ENCODE measurements at regions not wholly inside any gene's neighbourhood (a gene's known extent, or its start where the extent isn't known, plus 50 kb on each side); places are given as distances from the start of the nearest gene placed in this dataset.
A peak's percentile ranks its signal among the peaks of the same experiment; 100 is the strongest.
"Not testable (repeated sequence)": the region's sequence is repeated elsewhere in the genome, so short reads cannot be mapped to it uniquely, and the experiment has no call there.

DNA sequence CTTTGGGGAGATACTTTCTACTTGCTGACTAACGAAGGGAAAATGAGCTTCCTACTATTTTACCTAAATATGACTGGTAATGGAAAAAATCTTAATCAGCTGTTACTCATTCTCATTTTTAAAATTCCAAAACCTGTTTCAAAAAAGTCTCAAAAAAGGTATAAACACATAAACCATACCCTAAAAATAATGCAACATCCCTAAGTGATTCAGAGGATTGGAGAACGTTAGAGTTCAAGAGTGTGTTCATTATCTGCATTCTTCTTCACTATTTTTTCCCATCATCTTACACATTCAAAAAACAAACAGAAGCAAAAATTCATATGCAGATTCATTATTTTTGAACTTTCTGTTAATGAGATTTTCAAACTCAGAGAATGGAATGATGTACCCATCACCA is 150.4 kb upstream of the GNAI1 start:
- Mint-ChIP-seq H3K9me3 (no peaks in the 10 kb centered on the region), H3K27me3 (no peaks in the 10 kb centered on the region), H3K36me3 (ENCODE audit: low read depth) (no peaks in the 10 kb centered on the region), H3K4me3 (no peak overlapping the region), H3K4me1 (ENCODE audit: low read depth) (no peaks in the 10 kb centered on the region), H3K27ac (no peak overlapping the region)
- ChIA-PET POLR2A (no interaction called here), CTCF (no interaction called here)
- DNase-seq: no peak
- intact Hi-C loops (cut with micrococcal nuclease): no loop called here
- ATAC-seq: no peak
- TF ChIP-seq, protein P1, sequence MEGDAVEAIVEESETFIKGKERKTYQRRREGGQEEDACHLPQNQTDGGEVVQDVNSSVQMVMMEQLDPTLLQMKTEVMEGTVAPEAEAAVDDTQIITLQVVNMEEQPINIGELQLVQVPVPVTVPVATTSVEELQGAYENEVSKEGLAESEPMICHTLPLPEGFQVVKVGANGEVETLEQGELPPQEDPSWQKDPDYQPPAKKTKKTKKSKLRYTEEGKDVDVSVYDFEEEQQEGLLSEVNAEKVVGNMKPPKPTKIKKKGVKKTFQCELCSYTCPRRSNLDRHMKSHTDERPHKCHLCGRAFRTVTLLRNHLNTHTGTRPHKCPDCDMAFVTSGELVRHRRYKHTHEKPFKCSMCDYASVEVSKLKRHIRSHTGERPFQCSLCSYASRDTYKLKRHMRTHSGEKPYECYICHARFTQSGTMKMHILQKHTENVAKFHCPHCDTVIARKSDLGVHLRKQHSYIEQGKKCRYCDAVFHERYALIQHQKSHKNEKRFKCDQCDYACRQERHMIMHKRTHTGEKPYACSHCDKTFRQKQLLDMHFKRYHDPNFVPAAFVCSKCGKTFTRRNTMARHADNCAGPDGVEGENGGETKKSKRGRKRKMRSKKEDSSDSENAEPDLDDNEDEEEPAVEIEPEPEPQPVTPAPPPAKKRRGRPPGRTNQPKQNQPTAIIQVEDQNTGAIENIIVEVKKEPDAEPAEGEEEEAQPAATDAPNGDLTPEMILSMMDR (IDR thresholded peaks at IDR 0.05): no peak

DNA sequence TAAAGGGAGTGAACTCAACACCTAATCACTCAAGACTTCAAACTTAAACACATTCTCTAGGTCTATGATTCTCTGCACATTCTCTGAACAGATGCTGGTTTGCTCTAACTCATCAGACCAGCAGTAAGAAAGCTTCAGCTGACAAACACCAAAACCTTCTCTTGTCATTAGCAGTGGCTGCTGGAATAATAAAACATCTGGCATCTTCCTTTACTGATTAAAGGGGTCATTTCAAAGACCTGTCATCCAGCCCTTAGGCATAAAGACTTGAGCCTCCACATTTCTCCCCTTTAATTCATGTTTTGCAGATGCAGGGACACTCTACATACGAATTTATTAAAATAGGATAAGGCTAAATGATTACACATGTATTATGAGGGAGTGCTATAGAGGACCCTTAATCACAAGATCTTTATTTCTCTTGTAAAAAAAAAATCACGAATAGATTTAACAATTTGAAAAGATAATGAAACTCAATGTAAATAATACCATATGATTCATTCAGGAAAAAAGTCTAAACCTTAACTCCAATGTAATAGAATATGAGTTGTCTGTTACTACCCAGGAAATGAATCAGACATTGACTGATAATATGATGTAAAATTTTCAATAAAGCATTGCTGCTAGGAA is 152.4 kb upstream of the GNAI1 start:
- POLR2A ChIA-PET: no interaction called here
- Mint-ChIP-seq H3K27ac (no peak overlapping the region), H3K27me3 (no peaks in the 10 kb centered on the region), H3K36me3 (ENCODE audit: low read depth) (no peaks in the 10 kb centered on the region), H3K9me3 (no peaks in the 10 kb centered on the region), H3K4me1 (ENCODE audit: low read depth) (no peaks in the 10 kb centered on the region), H3K4me3 (no peak overlapping the region)
- intact Hi-C loops (cut with micrococcal nuclease): no loop called here
- CTCF ChIA-PET: no interaction called here
- no peak for DNase-seq
- no peak for ATAC-seq
- TF ChIP-seq, protein P1 (IDR thresholded peaks at IDR 0.05): no peak

DNA sequence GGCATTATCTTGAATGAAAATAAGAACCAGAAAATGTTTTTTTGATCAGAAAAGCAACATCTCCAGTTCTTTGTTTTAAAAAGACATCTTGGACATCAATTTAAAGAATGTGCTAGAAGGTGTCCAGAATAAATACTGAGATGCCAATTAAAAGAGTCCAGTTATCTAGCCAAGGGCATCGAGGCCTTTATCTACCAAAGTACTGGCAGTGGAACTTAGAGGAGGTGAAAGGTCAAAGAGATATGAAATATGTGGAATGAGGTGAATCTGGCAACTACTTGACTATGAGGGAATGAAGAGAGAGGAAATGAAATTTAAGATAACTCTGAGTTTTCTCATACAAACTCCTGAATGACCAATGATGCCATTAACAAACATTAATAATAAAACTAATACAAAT is 154.3 kb upstream of the GNAI1 start:
- POLR2A ChIA-PET: no interaction called here
- TF ChIP-seq, protein P1 (IDR thresholded peaks at IDR 0.05): no peak
- ATAC-seq (no peak), DNase-seq (no peak)
- H3K4me3 Mint-ChIP-seq: no peak overlapping the region
- no peaks in the 10 kb centered on the region for H3K36me3 Mint-ChIP-seq (ENCODE audit: low read depth)
- peaks cover 9% of the 10 kb centered on the region for H3K4me1 Mint-ChIP-seq (ENCODE audit: low read depth)
- no peaks in the 10 kb centered on the region for H3K27me3 Mint-ChIP-seq
- intact Hi-C loops (cut with micrococcal nuclease): no loop called here
- CTCF ChIA-PET: no interaction called here
- H3K27ac Mint-ChIP-seq: no peak overlapping the region
- peaks cover 1% of the 10 kb centered on the region for H3K9me3 Mint-ChIP-seq

DNA sequence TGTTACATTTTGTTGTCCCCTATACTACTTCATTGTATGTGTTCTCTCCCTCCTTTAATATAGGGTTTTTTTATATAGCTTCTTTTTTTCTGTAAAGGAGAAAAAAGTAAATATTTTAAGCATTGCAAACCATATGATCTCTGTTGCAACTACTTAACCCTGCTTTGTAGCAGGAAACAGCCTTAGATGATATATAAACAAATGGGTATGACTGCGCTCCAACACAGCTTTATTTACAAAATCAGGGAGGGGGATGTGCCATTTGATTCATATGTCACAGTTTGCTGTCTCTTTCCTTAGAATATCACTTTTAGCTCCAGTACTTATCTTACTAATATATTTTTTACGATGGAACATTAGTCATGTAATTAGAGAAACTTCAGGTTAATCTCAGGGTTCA is 155.2 kb upstream of the GNAI1 start:
- DNase-seq (no peak), ATAC-seq (no peak)
- H3K4me3 Mint-ChIP-seq: no peak overlapping the region
- intact Hi-C loops (cut with micrococcal nuclease): no loop called here
- H3K27me3 Mint-ChIP-seq: no peaks in the 10 kb centered on the region
- TF ChIP-seq, protein P1 (IDR thresholded peaks at IDR 0.05): no peak
- CTCF ChIA-PET: no interaction called here
- H3K4me1 Mint-ChIP-seq (ENCODE audit: low read depth): peaks cover 9% of the 10 kb centered on the region
- POLR2A ChIA-PET: interaction anchor here (0.6 kb wide), 2 partner anchors 50 to 97 kb away, joined by 3 read pairs; no protein-coding TSS in a partner anchor
- no peak overlapping the region for H3K27ac Mint-ChIP-seq
- H3K36me3 Mint-ChIP-seq (ENCODE audit: low read depth): no peaks in the 10 kb centered on the region
- peaks cover 1% of the 10 kb centered on the region for H3K9me3 Mint-ChIP-seq

DNA sequence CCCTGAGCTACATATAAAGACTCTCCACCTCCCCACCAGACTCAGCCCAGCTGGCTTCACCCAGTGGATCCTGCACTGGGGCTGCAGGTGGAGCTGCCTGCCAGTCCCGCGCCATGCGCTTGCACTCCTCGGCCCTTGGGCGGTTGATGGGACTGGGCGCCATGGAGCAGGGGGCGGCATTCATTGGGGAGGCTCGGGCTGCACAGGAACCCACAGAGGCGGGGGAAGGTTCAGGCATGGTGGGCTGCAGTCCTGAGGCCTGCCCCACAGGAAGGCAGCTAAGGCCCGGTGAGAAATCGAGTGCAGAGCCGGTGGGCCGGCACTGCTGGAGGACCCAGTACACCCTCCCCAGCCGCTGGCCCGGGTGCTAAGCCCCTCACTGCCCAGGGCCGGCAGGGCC is 157.2 kb upstream of the GNAI1 start:
- intact Hi-C loops (cut with micrococcal nuclease): no loop called here
- no peak overlapping the region for H3K4me3 Mint-ChIP-seq
- CTCF ChIA-PET: no interaction called here

DNA sequence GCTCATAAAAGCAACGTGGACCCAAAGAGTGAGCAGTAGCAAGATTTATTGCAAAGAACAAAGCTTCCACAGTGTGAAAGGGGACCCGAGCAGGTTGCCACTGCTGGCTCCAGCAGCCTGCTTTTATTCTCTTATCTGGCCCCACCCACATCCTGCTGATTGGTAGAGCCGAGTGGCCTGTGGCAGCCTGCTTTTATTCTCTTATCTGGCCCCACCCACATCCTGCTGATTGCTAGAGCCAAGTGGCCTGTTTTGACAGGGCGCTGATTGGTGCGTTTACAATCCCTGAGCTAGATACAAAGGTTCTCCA is 158.0 kb upstream of the GNAI1 start:
- CTCF ChIA-PET: not testable (repeated sequence)

More for the DNA sequence above, 157.2 kb upstream of the GNAI1 start:
- Mint-ChIP-seq H3K27me3 (no peaks in the 10 kb centered on the region), H3K36me3 (ENCODE audit: low read depth) (no peaks in the 10 kb centered on the region), H3K9me3 (peaks cover 1% of the 10 kb centered on the region), H3K27ac (no peak overlapping the region), H3K4me1 (ENCODE audit: low read depth) (peaks cover 9% of the 10 kb centered on the region)
- POLR2A ChIA-PET: no interaction called here
- TF ChIP-seq, protein P1 (IDR thresholded peaks at IDR 0.05): no peak
- ATAC-seq: no peak
- no peak for DNase-seq

DNA sequence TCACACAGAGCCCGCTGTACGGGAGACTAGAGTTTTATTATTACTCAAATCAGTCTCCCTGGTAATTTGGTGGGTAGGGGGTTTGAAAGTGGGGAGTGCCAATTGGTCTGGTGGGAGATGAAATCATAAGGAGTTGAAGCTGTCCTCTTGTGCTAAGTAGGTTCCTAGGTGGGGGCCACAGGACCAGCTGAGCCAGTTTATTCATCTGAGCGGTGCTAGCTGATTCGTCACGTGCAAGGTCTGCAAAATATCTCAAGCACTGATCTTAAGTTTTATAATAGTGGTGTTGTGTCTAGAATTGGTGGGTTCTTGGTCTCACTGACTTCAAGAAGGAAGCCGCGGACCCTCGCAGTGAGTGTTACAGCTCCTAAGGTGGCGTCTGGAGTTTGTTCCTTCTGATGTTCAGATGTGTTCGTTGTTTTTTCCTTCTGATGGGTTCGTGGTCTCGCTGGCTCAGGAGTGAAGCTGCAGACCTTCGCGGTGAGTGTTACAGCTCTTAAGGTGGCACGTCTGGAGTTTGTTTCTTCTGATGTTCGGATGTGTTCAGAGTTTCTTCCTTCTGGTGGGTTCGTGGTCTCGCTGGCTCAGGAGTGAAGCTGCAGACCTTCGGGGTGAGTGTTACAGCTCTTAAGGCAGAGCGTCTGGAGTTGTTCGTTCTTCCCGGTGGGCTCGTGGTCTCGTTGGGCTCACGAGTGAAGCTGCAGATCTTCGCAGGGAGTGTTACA is 158.5 kb upstream of the GNAI1 start:
- ATAC-seq; H3K27me3 Mint-ChIP-seq; POLR2A ChIA-PET; intact Hi-C loops (cut with micrococcal nuclease); H3K36me3 Mint-ChIP-seq (ENCODE audit: low read depth); H3K4me1 Mint-ChIP-seq (ENCODE audit: low read depth); CTCF ChIA-PET; H3K9me3 Mint-ChIP-seq: not testable (repeated sequence)
- Mint-ChIP-seq H3K27ac (peak overlapping the region; percentile 31), H3K4me3 (peak overlapping the region; percentile 67)
- peak; percentile 10 for DNase-seq

More for the DNA sequence above, 158.0 kb upstream of the GNAI1 start:
- intact Hi-C loops (cut with micrococcal nuclease); H3K9me3 Mint-ChIP-seq; H3K4me1 Mint-ChIP-seq (ENCODE audit: low read depth); H3K27me3 Mint-ChIP-seq; POLR2A ChIA-PET; H3K36me3 Mint-ChIP-seq (ENCODE audit: low read depth): not testable (repeated sequence)
- ATAC-seq (peak; percentile 83), DNase-seq (peak; percentile 62)
- peak overlapping the region; percentile 31 for H3K27ac Mint-ChIP-seq
- H3K4me3 Mint-ChIP-seq: peak overlapping the region; percentile 67
